Gastroesophageal sphincter (tissue), 3 donors: ENCODE measurements at regions not wholly inside any gene's neighbourhood (a gene's known extent, or its start where the extent isn't known, plus 50 kb on each side); places are given as distances from the start of the nearest gene placed in this dataset.

Experiments used
- POLR2A ChIP-seq, 2 donors: fragments of 450-650 bp; IDR thresholded peaks; one replicate each; pipeline ENCODE4 v1.6.1; 2017; ENCODE audit warnings: antibody characterized with exemption in 2 of 2, mild to moderate bottlenecking in 2 of 2, moderate library complexity in 1 of 2
- POLR2AphosphoS5 ChIP-seq: sonication (generic); formaldehyde crosslinking; IDR thresholded peaks from one replicate; pipeline ENCODE4 v1.6.1; 2017; ENCODE audit warnings: antibody characterized with exemption
- TF ChIP-seq, protein P1 (sequence below), 4 experiments: fragments of 200-600 bp in 2 of 4; fragments of 450-650 bp in 2 of 4; sonication (generic) in 1 of 4; IDR thresholded peaks; one replicate each; pipeline ENCODE4 v1.5.1; 2017 to 2019; ENCODE audit warnings: antibody characterized with exemption in 4 of 4, mild to moderate bottlenecking in 2 of 4, moderate library complexity in 2 of 4

GRCh38 chr10:36994886-36995285, 130.5 kb upstream of the ANKRD30A start:
- TF ChIP-seq, protein P1, sequence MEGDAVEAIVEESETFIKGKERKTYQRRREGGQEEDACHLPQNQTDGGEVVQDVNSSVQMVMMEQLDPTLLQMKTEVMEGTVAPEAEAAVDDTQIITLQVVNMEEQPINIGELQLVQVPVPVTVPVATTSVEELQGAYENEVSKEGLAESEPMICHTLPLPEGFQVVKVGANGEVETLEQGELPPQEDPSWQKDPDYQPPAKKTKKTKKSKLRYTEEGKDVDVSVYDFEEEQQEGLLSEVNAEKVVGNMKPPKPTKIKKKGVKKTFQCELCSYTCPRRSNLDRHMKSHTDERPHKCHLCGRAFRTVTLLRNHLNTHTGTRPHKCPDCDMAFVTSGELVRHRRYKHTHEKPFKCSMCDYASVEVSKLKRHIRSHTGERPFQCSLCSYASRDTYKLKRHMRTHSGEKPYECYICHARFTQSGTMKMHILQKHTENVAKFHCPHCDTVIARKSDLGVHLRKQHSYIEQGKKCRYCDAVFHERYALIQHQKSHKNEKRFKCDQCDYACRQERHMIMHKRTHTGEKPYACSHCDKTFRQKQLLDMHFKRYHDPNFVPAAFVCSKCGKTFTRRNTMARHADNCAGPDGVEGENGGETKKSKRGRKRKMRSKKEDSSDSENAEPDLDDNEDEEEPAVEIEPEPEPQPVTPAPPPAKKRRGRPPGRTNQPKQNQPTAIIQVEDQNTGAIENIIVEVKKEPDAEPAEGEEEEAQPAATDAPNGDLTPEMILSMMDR (IDR thresholded peaks at IDR 0.05), result no peak
- TF ChIP-seq POLR2AphosphoS5 (no peak), POLR2A (IDR thresholded peaks at IDR 0.05) (no peak)
